GM12872 (cell line): ENCODE measurements at regions not wholly inside any gene's neighbourhood (a gene's known extent, or its start where the extent isn't known, plus 50 kb on each side); places are given as distances from the start of the nearest gene placed in this dataset.

Source experiments
- CTCF ChIP-seq: IDR thresholded peaks from 3 replicates; pipeline ENCODE4 v1.5.1; 2011; ENCODE audit warnings: low read depth, mild to moderate bottlenecking, low read length, moderate library complexity; ENCODE audit not compliant: insufficient read depth

DNA sequence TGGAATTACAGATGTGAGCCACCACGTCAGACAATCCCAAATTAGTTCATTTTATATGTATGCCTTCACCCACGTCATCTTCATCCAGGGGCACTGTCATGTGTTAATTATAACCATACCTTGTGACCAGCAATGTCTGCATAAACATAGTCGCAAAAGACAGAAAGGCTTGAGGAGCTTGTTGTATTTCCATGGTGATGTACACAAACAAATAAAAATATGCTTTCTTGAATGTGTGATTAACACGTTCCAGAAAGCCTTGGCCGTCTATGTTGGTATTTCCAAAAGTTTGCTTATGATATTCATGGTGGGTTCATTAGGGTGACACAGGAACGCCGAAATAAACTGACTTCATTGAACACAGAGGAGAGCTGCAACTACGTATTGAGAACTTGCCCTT is 524.7 kb upstream of the ZNF717 start:
- no peak for TF ChIP-seq CTCF

DNA sequence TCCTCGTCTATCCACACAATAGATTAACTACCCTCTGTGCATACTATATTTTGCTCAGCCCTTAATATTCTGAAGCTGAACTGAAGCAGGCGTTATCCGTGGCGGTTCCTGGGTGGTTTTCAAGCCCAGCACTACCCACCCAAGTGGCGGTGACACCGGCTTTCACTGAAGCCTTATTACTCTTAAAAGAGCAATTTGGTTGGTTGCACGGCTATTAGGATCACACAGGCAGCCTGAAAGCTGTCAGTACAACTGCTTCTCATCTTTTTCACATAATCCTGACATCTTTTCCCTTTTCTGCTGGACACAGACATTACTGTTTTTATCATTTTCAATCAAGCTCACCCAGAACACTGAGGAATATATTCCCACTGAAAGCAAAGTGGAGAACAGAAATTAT is 525.3 kb upstream of the ZNF717 start:
- no peak for TF ChIP-seq CTCF

DNA sequence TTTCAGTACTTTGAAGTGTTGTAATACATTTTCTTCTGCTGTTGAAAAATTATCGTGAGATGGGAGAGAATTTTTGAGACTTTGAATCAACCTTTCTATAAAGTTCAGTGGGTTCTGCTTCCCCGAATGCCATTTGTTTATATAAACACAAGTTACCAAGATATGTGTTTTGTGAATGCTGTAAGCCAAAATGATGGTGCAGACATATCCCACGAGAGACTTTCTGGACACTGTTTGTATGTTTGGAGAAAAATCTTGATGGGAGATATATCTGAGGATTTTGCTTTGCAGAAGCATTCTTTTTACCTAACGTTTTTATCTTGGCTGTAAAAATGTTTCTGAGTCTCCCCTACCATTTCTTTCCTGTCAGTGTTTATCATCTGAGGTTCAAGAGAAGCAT is 526.6 kb upstream of the ZNF717 start:
- TF ChIP-seq CTCF: no peak

DNA sequence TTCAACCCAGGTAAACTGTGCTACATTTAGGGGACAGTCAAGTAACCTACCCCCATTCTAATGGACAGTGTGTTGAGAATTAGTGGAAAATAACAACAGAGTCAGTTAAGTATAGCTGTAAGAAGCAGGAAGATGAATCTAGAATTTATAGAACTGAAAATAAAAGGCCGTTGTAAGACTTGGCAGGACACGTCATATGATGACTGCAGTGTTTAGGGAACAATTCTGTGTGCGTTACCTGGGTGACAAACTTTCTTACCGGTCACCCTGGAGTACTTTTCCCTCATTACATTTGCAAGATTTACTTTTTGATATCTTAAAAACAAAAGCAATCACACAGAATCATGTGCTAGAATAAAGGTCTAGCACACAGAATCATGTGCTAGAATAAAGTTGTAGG is 536.3 kb upstream of the ZNF717 start:
- no peak for TF ChIP-seq CTCF

- no peak for TF ChIP-seq CTCF
Observed at GRCh38 chr3:76324101-76324500, 538.8 kb upstream of the ZNF717 start.

GRCh38 chr3:76345878-76346277 is 560.5 kb upstream of the ZNF717 start:
- no peak for TF ChIP-seq CTCF

GRCh38 chr3:76346690-76347089 is 561.3 kb upstream of the ZNF717 start:
- no peak for TF ChIP-seq CTCF

GRCh38 chr3:76349715-76350480 is 564.5 kb upstream of the ZNF717 start:
- no peak for TF ChIP-seq CTCF
